ENCODE measurements at regions not wholly inside any gene's neighbourhood (a gene's known extent, or its start where the extent isn't known, plus 50 kb on each side); places are given as distances from the start of the nearest gene placed in this dataset.

DNA sequence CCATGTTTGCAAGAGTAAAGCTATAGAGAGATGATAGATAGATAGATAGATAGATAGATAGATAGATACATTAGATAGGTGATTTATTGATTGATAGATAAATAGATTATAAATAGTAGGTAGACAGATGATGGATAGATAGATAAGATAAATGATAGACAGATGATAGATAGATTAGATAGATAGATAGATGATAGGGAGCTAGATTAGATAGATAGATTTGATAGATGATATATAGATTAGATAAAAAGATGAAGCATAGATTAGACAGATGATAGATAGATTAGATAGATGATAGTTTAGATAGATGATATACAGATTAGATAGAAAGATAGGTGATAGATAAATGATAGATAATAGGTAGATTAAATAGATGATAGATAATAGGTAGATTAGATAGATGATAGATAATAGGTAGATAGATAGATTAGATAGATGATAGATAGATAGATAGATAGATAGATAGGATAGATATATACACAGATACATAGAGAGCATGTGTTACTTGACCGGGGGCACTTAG lies 243.3 kb upstream of the FOXK1 start:
- TF ChIP-seq, protein P1, sequence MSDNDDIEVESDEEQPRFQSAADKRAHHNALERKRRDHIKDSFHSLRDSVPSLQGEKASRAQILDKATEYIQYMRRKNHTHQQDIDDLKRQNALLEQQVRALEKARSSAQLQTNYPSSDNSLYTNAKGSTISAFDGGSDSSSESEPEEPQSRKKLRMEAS (IDR thresholded peaks at IDR 0.05), result no peak
- TF ChIP-seq TEAD4 (IDR thresholded peaks at IDR 0.05) (no peak), CREB1 (IDR thresholded peaks at IDR 0.05; ENCODE audit: low read depth) (no peak), FOXM1 (IDR thresholded peaks at IDR 0.05; ENCODE audit: borderline replicate concordance, low read depth) (no peak), YY1 (IDR thresholded peaks at IDR 0.05; ENCODE audit: low read depth) (no peak), RAD21 (IDR thresholded peaks at IDR 0.05; ENCODE audit: low read depth) (no peak), ZBTB7A (IDR thresholded peaks at IDR 0.05; ENCODE audit: low read depth) (no peak), CEBPB (IDR thresholded peaks at IDR 0.05) (no peak)
- TF ChIP-seq, protein P2, sequence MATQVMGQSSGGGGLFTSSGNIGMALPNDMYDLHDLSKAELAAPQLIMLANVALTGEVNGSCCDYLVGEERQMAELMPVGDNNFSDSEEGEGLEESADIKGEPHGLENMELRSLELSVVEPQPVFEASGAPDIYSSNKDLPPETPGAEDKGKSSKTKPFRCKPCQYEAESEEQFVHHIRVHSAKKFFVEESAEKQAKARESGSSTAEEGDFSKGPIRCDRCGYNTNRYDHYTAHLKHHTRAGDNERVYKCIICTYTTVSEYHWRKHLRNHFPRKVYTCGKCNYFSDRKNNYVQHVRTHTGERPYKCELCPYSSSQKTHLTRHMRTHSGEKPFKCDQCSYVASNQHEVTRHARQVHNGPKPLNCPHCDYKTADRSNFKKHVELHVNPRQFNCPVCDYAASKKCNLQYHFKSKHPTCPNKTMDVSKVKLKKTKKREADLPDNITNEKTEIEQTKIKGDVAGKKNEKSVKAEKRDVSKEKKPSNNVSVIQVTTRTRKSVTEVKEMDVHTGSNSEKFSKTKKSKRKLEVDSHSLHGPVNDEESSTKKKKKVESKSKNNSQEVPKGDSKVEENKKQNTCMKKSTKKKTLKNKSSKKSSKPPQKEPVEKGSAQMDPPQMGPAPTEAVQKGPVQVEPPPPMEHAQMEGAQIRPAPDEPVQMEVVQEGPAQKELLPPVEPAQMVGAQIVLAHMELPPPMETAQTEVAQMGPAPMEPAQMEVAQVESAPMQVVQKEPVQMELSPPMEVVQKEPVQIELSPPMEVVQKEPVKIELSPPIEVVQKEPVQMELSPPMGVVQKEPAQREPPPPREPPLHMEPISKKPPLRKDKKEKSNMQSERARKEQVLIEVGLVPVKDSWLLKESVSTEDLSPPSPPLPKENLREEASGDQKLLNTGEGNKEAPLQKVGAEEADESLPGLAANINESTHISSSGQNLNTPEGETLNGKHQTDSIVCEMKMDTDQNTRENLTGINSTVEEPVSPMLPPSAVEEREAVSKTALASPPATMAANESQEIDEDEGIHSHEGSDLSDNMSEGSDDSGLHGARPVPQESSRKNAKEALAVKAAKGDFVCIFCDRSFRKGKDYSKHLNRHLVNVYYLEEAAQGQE (IDR thresholded peaks at IDR 0.05; ENCODE audit: low read depth), result no peak

DNA sequence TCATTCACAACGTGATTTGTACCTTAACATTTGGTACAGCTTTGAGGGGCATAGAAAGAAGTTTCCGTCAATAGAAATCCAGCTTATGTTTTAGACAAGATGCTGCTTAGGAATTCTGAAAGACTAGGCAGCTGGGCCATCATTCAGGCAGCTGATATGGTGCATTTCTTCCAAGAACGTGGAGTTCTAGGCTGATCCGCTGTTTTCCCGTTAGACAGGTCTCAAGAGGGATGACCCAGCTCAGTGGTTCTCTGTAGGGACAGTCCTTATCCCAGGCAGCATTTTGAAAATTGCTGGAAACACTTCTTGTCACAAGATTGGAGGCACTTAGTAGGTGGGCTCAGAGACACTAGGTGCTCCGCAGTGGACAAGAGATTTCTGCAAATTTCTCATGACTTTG lies 242.7 kb upstream of the FOXK1 start:
- TF ChIP-seq TCF12 (IDR thresholded peaks at IDR 0.05; ENCODE audit: low read depth) (no peak), RAD21 (IDR thresholded peaks at IDR 0.05; ENCODE audit: low read depth) (no peak), TAF1 (IDR thresholded peaks at IDR 0.05; ENCODE audit: low read depth) (no peak), EGR1 (IDR thresholded peaks at IDR 0.05) (no peak), CEBPB (IDR thresholded peaks at IDR 0.05) (no peak), YY1 (IDR thresholded peaks at IDR 0.05; ENCODE audit: low read depth) (no peak), NFIC (IDR thresholded peaks at IDR 0.05) (no peak), EP300 (IDR thresholded peaks at IDR 0.05; ENCODE audit: borderline replicate concordance) (no peak), CREB1 (IDR thresholded peaks at IDR 0.05; ENCODE audit: low read depth) (no peak), FOXM1 (IDR thresholded peaks at IDR 0.05; ENCODE audit: borderline replicate concordance, low read depth) (no peak), TEAD4 (IDR thresholded peaks at IDR 0.05) (no peak), ZBTB7A (IDR thresholded peaks at IDR 0.05; ENCODE audit: low read depth) (no peak)
- TF ChIP-seq, protein P1 (IDR thresholded peaks at IDR 0.05), result no peak
- TF ChIP-seq, protein P2 (IDR thresholded peaks at IDR 0.05; ENCODE audit: low read depth), result no peak
- TF ChIP-seq, protein P3, sequence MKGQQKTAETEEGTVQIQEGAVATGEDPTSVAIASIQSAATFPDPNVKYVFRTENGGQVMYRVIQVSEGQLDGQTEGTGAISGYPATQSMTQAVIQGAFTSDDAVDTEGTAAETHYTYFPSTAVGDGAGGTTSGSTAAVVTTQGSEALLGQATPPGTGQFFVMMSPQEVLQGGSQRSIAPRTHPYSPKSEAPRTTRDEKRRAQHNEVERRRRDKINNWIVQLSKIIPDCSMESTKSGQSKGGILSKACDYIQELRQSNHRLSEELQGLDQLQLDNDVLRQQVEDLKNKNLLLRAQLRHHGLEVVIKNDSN (IDR thresholded peaks at IDR 0.05), result no peak

DNA sequence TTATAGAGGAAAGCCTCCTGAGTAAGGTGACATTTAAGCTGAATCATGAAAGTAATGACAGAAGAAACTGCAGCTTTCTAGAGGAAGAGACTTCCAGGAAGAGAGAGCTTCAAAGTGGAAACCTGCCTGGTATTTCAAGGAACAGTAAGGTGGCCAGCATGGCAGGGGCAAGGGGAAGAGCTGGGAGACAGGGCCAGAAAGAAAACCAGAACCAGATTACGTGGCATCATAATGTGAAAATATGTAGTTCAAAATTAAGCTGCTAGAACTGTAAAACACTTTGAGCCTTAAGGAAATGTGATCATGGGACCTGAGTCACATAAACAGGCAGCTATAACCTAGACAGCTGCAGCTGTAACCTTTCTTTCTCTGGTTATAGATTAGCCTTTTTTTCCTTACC lies 238.0 kb upstream of the FOXK1 start:
- TF ChIP-seq NFIC (IDR thresholded peaks at IDR 0.05) (no peak), TAF1 (IDR thresholded peaks at IDR 0.05; ENCODE audit: low read depth) (no peak), FOXM1 (IDR thresholded peaks at IDR 0.05; ENCODE audit: borderline replicate concordance, low read depth) (no peak)

DNA sequence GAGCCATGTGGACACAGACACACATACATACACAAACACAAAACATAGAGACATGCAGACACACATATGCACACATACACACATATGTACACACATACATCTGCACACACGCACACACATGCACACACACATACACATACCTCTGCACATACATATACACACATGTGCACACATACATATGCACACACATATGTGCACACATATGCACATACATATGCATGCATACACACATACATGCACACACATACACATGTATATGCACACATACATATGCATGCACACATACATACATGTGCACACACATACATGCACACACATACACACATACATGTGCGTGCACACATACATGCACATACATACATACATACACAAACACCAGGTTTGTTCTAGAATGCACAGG lies 236.3 kb upstream of the FOXK1 start:
- TF ChIP-seq TEAD4 (IDR thresholded peaks at IDR 0.05) (no peak), CEBPB (IDR thresholded peaks at IDR 0.05) (no peak), TCF12 (IDR thresholded peaks at IDR 0.05; ENCODE audit: low read depth) (no peak), FOXM1 (IDR thresholded peaks at IDR 0.05; ENCODE audit: borderline replicate concordance, low read depth) (no peak), ZBTB7A (IDR thresholded peaks at IDR 0.05; ENCODE audit: low read depth) (no peak), RAD21 (IDR thresholded peaks at IDR 0.05; ENCODE audit: low read depth) (no peak), YY1 (IDR thresholded peaks at IDR 0.05; ENCODE audit: low read depth) (no peak), NFIC (IDR thresholded peaks at IDR 0.05) (no peak), CREB1 (IDR thresholded peaks at IDR 0.05; ENCODE audit: low read depth) (no peak), TAF1 (IDR thresholded peaks at IDR 0.05; ENCODE audit: low read depth) (no peak), EP300 (IDR thresholded peaks at IDR 0.05; ENCODE audit: borderline replicate concordance) (no peak), EGR1 (IDR thresholded peaks at IDR 0.05) (no peak)
- TF ChIP-seq, protein P3 (IDR thresholded peaks at IDR 0.05), result no peak
- TF ChIP-seq, protein P2 (IDR thresholded peaks at IDR 0.05; ENCODE audit: low read depth), result no peak
- TF ChIP-seq, protein P1 (IDR thresholded peaks at IDR 0.05), result no peak
